HG03025 (cell line): ENCODE measurements at regions not wholly inside any gene's neighbourhood (a gene's known extent, or its start where the extent isn't known, plus 50 kb on each side); places are given as distances from the start of the nearest gene placed in this dataset.

Source experiments
- ATAC-seq: cut with Tn5 transposase; IDR thresholded peaks from one replicate; pipeline ENCODE4 v1.9.1; 2021; ENCODE audit warnings: mild to moderate bottlenecking, moderate library complexity; ENCODE audit not compliant: unreplicated experiment, low FRiP score

- ATAC-seq: no peak
Observed at GRCh38 chr13:76796851-76797250, 89.4 kb downstream of the KCTD12 start.

GRCh38 chr13:76795701-76796695, 90.2 kb downstream of the KCTD12 start:
- no peak for ATAC-seq

GRCh38 chr13:76792731-76793347, 93.4 kb downstream of the KCTD12 start:
- no peak for ATAC-seq

GRCh38 chr13:76790980-76791819, 95.0 kb downstream of the KCTD12 start:
- ATAC-seq: no peak

- ATAC-seq: no peak
Observed at GRCh38 chr13:76790526-76790925, 95.7 kb downstream of the KCTD12 start.

- ATAC-seq: no peak
Observed at GRCh38 chr13:76783798-76784197, 102.4 kb downstream of the KCTD12 start.

GRCh38 chr13:76778853-76779252, 107.4 kb downstream of the KCTD12 start:
- ATAC-seq: no peak

- ATAC-seq: no peak
Observed at GRCh38 chr13:76777096-76777495, 109.1 kb downstream of the KCTD12 start.

- ATAC-seq: no peak
Observed at GRCh38 chr13:76775088-76775740, 111.0 kb downstream of the KCTD12 start.

- no peak for ATAC-seq
Observed at GRCh38 chr13:76773448-76774094, 112.6 kb downstream of the KCTD12 start.

- no peak for ATAC-seq
Observed at GRCh38 chr13:76772241-76772640, 114.0 kb downstream of the KCTD12 start.

GRCh38 chr13:76769271-76769791, 116.9 kb downstream of the KCTD12 start:
- ATAC-seq: no peak

- ATAC-seq: no peak
Observed at GRCh38 chr13:76768384-76768783, 117.8 kb downstream of the KCTD12 start.

GRCh38 chr13:76764916-76765315, 121.3 kb downstream of the KCTD12 start:
- no peak for ATAC-seq

GRCh38 chr13:76764429-76764828, 121.8 kb downstream of the KCTD12 start:
- no peak for ATAC-seq

GRCh38 chr13:76762721-76763120, 123.5 kb downstream of the KCTD12 start:
- ATAC-seq: no peak

GRCh38 chr13:76759877-76760276, 126.3 kb downstream of the KCTD12 start:
- ATAC-seq: no peak

- no peak for ATAC-seq
Observed at GRCh38 chr13:76758738-76759137, 127.5 kb downstream of the KCTD12 start.

GRCh38 chr13:76758257-76758656, 127.9 kb downstream of the KCTD12 start:
- ATAC-seq: no peak

GRCh38 chr13:76756451-76756850, 129.8 kb downstream of the KCTD12 start:
- ATAC-seq: no peak
